ENCODE measurements at regions not wholly inside any gene's neighbourhood (a gene's known extent, or its start where the extent isn't known, plus 50 kb on each side); places are given as distances from the start of the nearest gene placed in this dataset.

DNA sequence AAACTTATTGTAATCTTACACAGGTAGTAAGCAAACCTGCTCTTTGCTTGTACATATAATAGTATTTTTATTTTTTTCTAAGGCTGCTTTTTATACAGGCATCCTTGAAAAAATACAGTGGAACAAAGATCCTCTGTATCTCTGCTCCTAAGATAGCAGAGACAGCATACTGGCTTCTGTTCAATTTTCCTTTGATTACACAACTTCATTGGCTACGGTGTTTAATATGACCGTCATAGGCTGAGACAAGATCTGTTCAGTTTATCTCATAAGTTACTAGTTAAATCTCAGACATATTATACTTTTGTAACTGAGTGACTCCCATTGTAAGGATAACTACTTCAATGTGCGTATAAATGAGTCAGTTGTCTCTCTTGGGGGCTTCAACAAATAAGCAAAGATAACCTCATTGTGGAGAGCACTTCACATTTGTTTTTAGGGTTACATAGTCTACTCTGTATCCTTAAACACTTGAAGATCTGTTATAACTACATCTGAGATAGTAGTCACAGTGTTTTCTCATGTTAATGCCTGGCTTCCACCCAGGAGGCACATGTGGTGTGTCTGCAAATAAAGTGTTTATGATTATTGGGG, 166.1 kb downstream of the KDM5D start:
- Histone ChIP-seq H3K4me1 (no peaks in the 10 kb centered on the region), H3K27ac (no peak overlapping the region), H3K4me3 (no peak overlapping the region), H3K36me3 (no peaks in the 10 kb centered on the region), H3K9me3 (no peaks in the 10 kb centered on the region), H3K27me3 (no peaks in the 10 kb centered on the region)
- TF ChIP-seq POLR2A (IDR thresholded peaks at IDR 0.05) (no peak), POLR2AphosphoS5 (IDR thresholded peaks at IDR 0.05) (no peak), EP300 (IDR thresholded peaks at IDR 0.05) (no peak)
- TF ChIP-seq, protein P1, sequence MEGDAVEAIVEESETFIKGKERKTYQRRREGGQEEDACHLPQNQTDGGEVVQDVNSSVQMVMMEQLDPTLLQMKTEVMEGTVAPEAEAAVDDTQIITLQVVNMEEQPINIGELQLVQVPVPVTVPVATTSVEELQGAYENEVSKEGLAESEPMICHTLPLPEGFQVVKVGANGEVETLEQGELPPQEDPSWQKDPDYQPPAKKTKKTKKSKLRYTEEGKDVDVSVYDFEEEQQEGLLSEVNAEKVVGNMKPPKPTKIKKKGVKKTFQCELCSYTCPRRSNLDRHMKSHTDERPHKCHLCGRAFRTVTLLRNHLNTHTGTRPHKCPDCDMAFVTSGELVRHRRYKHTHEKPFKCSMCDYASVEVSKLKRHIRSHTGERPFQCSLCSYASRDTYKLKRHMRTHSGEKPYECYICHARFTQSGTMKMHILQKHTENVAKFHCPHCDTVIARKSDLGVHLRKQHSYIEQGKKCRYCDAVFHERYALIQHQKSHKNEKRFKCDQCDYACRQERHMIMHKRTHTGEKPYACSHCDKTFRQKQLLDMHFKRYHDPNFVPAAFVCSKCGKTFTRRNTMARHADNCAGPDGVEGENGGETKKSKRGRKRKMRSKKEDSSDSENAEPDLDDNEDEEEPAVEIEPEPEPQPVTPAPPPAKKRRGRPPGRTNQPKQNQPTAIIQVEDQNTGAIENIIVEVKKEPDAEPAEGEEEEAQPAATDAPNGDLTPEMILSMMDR (IDR thresholded peaks at IDR 0.05), result no peak
- no CpG with 5 or more reads among the region's 3 CpGs for WGBS
- no peak for DNase-seq (ENCODE audit: low spot score in 2 of 2)

DNA sequence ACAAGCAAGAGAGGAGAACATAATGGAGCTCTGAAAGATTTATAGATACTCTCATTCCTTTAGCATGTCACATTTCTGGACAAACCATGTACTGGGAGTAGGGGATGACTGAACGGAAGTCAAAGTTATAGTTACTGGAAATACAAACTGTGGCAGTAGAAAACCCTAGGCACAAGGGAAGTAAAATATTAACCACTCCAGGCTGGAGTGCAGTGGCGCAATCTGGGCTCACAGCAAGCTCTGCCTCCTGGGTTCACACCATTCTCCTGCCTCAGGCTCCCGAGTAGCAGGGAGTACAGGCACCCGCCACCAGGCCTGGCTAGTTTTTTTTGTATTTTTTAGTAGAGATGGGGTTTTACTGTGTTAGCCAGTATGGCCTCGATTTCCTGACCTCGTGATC, 167.3 kb downstream of the KDM5D start:
- Histone ChIP-seq H3K36me3 (no peaks in the 10 kb centered on the region), H3K27me3 (no peaks in the 10 kb centered on the region), H3K4me3 (no peak overlapping the region), H3K4me1 (no peaks in the 10 kb centered on the region), H3K27ac (no peak overlapping the region), H3K9me3 (no peaks in the 10 kb centered on the region)
- TF ChIP-seq, protein P1 (IDR thresholded peaks at IDR 0.05), result no peak
- TF ChIP-seq EP300 (IDR thresholded peaks at IDR 0.05), result no peak
- no peak for TF ChIP-seq POLR2AphosphoS5 (IDR thresholded peaks at IDR 0.05)
- TF ChIP-seq POLR2A (IDR thresholded peaks at IDR 0.05), result no peak
- WGBS, result no CpG with 5 or more reads among the region's 6 CpGs
- DNase-seq (ENCODE audit: low spot score in 2 of 2), result no peak

DNA sequence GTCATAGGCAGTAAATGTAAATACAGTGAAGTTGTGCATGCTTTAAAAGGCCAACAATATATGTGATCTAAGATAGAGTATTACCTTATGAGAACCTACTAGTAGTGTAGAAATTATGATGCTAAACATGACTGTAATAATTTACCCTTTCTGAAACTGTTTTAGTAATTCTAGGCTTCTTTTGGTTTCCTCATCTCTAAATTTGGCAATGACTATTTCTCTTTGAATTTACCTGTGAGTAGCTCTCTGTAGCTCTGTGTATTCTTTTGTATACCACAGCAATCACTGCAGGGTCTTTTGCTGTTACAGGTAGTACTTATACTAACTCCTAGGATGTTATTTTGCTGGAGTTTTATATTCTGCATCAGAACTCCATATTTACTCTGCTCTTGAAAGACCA, 169.6 kb downstream of the KDM5D start:
- no peak for TF ChIP-seq POLR2A (IDR thresholded peaks at IDR 0.05)
- no peak for TF ChIP-seq POLR2AphosphoS5 (IDR thresholded peaks at IDR 0.05)
- TF ChIP-seq, protein P1 (IDR thresholded peaks at IDR 0.05), result no peak
- TF ChIP-seq EP300 (IDR thresholded peaks at IDR 0.05), result no peak
- DNase-seq (ENCODE audit: low spot score in 2 of 2), result no peak
- Histone ChIP-seq H3K4me3 (no peak overlapping the region), H3K4me1 (no peaks in the 10 kb centered on the region), H3K27ac (no peak overlapping the region), H3K36me3 (no peaks in the 10 kb centered on the region), H3K27me3 (no peaks in the 10 kb centered on the region), H3K9me3 (no peaks in the 10 kb centered on the region)

DNA sequence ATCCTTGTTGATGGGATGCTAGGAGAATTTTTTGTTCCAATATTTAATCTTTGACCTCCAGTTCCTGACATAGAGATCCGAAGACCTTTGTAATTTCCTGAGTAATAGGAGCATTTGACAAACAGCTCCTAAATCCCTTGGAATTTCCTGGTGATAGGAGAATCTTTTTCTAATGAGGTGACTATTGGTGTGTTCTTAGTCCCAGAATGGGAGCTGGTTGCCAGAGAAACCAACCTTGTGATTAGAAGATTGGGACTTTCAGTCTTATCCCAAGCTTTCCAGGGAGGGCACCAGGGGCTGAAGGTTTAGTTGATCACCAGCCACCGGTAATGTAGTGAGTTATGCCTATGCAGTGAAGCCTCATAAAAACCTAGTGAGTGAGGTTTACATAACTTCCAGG, 170.9 kb downstream of the KDM5D start:
- Histone ChIP-seq H3K4me1 (no peaks in the 10 kb centered on the region), H3K27me3 (no peaks in the 10 kb centered on the region), H3K27ac (no peak overlapping the region), H3K9me3 (no peaks in the 10 kb centered on the region), H3K36me3 (no peaks in the 10 kb centered on the region), H3K4me3 (no peak overlapping the region)
- no peak for TF ChIP-seq EP300 (IDR thresholded peaks at IDR 0.05)
- TF ChIP-seq POLR2A (IDR thresholded peaks at IDR 0.05), result no peak
- TF ChIP-seq, protein P1 (IDR thresholded peaks at IDR 0.05), result no peak
- no peak for TF ChIP-seq POLR2AphosphoS5 (IDR thresholded peaks at IDR 0.05)
- WGBS, result no CpG with 5 or more reads among the region's 2 CpGs
- no peak for DNase-seq (ENCODE audit: low spot score in 2 of 2)

DNA sequence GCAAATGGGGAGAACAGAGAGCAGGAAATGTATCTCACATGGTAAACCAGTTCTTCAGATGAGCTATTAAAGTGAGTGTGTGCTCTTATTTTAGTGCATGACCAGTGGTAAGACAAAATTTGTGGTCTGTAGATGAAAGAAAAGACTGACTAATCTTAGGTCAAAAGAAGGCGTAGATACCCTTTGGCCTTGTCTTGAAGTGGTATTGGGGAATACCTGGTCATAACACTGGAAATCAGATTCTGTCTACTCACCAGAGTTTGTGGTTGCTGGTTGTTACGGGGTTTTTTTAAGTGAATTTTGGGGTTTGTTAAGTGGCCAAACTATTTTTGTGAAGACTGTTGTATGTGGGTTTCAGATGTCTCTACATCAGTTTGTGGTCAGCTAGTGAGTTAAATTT, 173.5 kb downstream of the KDM5D start:
- Histone ChIP-seq H3K27ac (no peak overlapping the region), H3K9me3 (no peaks in the 10 kb centered on the region), H3K27me3 (no peaks in the 10 kb centered on the region), H3K4me1 (peaks cover 3% of the 10 kb centered on the region), H3K36me3 (no peaks in the 10 kb centered on the region), H3K4me3 (no peak overlapping the region)
- no CpG with 5 or more reads among the region's 2 CpGs for WGBS
- no peak for DNase-seq (ENCODE audit: low spot score in 2 of 2)
- TF ChIP-seq, protein P1 (IDR thresholded peaks at IDR 0.05), result no peak
- TF ChIP-seq EP300 (IDR thresholded peaks at IDR 0.05) (no peak), POLR2A (IDR thresholded peaks at IDR 0.05) (no peak)
